Body of pancreas (tissue), 4 donors: ENCODE measurements at regions not wholly inside any gene's neighbourhood (a gene's known extent, or its start where the extent isn't known, plus 50 kb on each side); places are given as distances from the start of the nearest gene placed in this dataset.

Experiments used
- CTCF ChIP-seq, 7 experiments: fragments of 450-650 bp in 4 of 7; fragments of 200-600 bp in 3 of 7; sonication (generic) in 3 of 7; IDR thresholded peaks; one replicate each; pipeline ENCODE4 v1.5.1; 2016 to 2019; ENCODE audit warnings: antibody characterized with exemption in 7 of 7
- POLR2A ChIP-seq, 3 donors: fragments of 450-650 bp; IDR thresholded peaks; one replicate each; pipeline ENCODE4 v1.6.1; 2016; ENCODE audit warnings: antibody characterized with exemption in 3 of 3, mild to moderate bottlenecking in 2 of 3

GRCh38 chr15:59835776-59836175 is 146.7 kb upstream of the BNIP2 start:
- no peak for TF ChIP-seq CTCF (IDR thresholded peaks at IDR 0.05)
- TF ChIP-seq POLR2A (IDR thresholded peaks at IDR 0.05): no peak
